SU-DHL-6 (cell line): ENCODE measurements at regions not wholly inside any gene's neighbourhood (a gene's known extent, or its start where the extent isn't known, plus 50 kb on each side); places are given as distances from the start of the nearest gene placed in this dataset.

Experiments
- H2AFZ ChIP-seq: fragments of 200-600 bp; sonication (generic); 2 replicates; pipeline ENCODE4 v1.6.1; 2014; ENCODE audit warnings: low read depth, mild to moderate bottlenecking, moderate library complexity, mixed read lengths, antibody characterized with exemption, low read length; ENCODE audit not compliant: severe bottlenecking
- H3F3A ChIP-seq: fragments of 200-600 bp; shearing (Covaris generic); 2 replicates; pipeline ENCODE4 v1.6.0; 2016; ENCODE audit warnings: antibody characterized with exemption, mild to moderate bottlenecking; ENCODE audit not compliant: insufficient read depth
- H3K27ac ChIP-seq: fragments of 200-600 bp; sonication (generic); 2 replicates; pipeline ENCODE4 v1.5.1; 2016; ENCODE audit warnings: low read depth, mild to moderate bottlenecking, low read length, moderate library complexity, mixed read lengths
- H3K27me3 ChIP-seq: fragments of 200-600 bp; sonication (generic), shearing (Covaris generic); 2 replicates; pipeline ENCODE4 v1.6.0; 2014; ENCODE audit warnings: mild to moderate bottlenecking, low read length
- H3K36me3 ChIP-seq: fragments of 200-600 bp; sonication (generic); 2 replicates; pipeline ENCODE4 v1.6.1; 2014; ENCODE audit warnings: mild to moderate bottlenecking, low read length, mixed read lengths
- H3K4me2 ChIP-seq: fragments of 300-600, 200-600 bp; shearing (Covaris generic), sonication (generic); 2 replicates; pipeline ENCODE4 v1.6.0; 2014; ENCODE audit warnings: low read length, low read depth, mild to moderate bottlenecking; ENCODE audit not compliant: poor library complexity, severe bottlenecking
- H3K4me3 ChIP-seq: fragments of 200-600 bp; sonication (generic); 2 replicates; pipeline ENCODE4 v1.5.1; 2014; ENCODE audit warnings: antibody characterized with exemption, low read length, mild to moderate bottlenecking, mixed read lengths; ENCODE audit not compliant: insufficient read depth, poor library complexity, severe bottlenecking
- H3K79me2 ChIP-seq: fragments of 200-600 bp; sonication (generic); 2 replicates; pipeline ENCODE4 v1.6.1; 2014; ENCODE audit warnings: mild to moderate bottlenecking, low read length, moderate library complexity; ENCODE audit not compliant: insufficient read depth
- H3K9ac ChIP-seq: fragments of 200-600 bp; sonication (generic); 2 replicates; pipeline ENCODE4 v1.7.0; 2014; ENCODE audit warnings: mild to moderate bottlenecking, low read length
- H3K9me2 ChIP-seq: fragments of 200-600 bp; sonication (generic); replicated peaks from 2 replicates; pipeline ENCODE4 v1.6.1; 2014; ENCODE audit warnings: low read length; ENCODE audit not compliant: insufficient read depth
- H3K9me3 ChIP-seq: fragments of 200-600 bp; sonication (generic); 2 replicates; pipeline ENCODE4 v1.6.1; 2014; ENCODE audit warnings: low read length, mixed read lengths; ENCODE audit not compliant: insufficient read depth
- H4K20me1 ChIP-seq: fragments of 200-600 bp; sonication (generic); 2 replicates; pipeline ENCODE4 v1.6.1; 2014; ENCODE audit warnings: low read depth, mild to moderate bottlenecking, antibody characterized with exemption, low read length, moderate library complexity, mixed read lengths
- CTCF ChIP-seq: fragments of 200-600 bp; sonication (generic); IDR thresholded peaks from one replicate; pipeline ENCODE4 v1.5.1; 2017; ENCODE audit warnings: antibody characterized with exemption, mild to moderate bottlenecking, low read length, moderate library complexity; ENCODE audit not compliant: insufficient read depth, poor library complexity, severe bottlenecking
- EZH2phosphoT487 ChIP-seq: fragments of 200-600 bp; sonication (generic), shearing (Covaris generic); conservative IDR thresholded peaks from 2 replicates; pipeline ENCODE4 v1.6.1; 2018; ENCODE audit warnings: mild to moderate bottlenecking, antibody characterized with exemption, low read length, moderate library complexity, mixed read lengths

GRCh38 chr18:26723981-26724380, 141.5 kb downstream of the AQP4 start:
- Histone ChIP-seq H3K4me2 (no peak overlapping the region), H3F3A (no peaks in the 10 kb centered on the region), H3K27me3 (no peaks in the 10 kb centered on the region), H3K9ac (no peak overlapping the region), H4K20me1 (no peaks in the 10 kb centered on the region), H3K9me3 (no peaks in the 10 kb centered on the region), H3K27ac (no peak overlapping the region), H3K9me2 (no peaks in the 10 kb centered on the region), H3K79me2 (no peaks in the 10 kb centered on the region), H3K36me3 (no peaks in the 10 kb centered on the region), H3K4me3 (no peak overlapping the region), H2AFZ (no peak overlapping the region)
- no peak for TF ChIP-seq EZH2phosphoT487
- TF ChIP-seq CTCF: no peak

DNA sequence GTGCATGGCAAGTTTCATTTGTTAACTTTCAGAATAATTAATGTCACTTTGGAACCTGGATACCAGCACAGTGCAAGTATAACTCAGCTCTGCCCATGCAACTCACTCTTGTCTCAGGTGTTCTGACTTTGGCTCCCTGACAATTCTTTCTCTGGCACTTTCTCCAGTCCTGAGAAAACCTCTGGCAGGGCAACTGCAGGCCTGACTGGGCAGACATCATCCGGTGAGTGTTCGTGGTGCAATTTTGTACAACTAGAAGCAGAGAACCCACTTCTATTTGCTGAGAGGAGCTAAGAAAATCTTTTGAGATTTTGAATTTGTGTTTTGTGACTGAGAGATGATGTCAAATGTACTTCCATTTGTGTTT, 143.0 kb downstream of the AQP4 start:
- Histone ChIP-seq H4K20me1 (no peaks in the 10 kb centered on the region), H3K4me3 (no peak overlapping the region), H3K9me3 (no peaks in the 10 kb centered on the region)

DNA sequence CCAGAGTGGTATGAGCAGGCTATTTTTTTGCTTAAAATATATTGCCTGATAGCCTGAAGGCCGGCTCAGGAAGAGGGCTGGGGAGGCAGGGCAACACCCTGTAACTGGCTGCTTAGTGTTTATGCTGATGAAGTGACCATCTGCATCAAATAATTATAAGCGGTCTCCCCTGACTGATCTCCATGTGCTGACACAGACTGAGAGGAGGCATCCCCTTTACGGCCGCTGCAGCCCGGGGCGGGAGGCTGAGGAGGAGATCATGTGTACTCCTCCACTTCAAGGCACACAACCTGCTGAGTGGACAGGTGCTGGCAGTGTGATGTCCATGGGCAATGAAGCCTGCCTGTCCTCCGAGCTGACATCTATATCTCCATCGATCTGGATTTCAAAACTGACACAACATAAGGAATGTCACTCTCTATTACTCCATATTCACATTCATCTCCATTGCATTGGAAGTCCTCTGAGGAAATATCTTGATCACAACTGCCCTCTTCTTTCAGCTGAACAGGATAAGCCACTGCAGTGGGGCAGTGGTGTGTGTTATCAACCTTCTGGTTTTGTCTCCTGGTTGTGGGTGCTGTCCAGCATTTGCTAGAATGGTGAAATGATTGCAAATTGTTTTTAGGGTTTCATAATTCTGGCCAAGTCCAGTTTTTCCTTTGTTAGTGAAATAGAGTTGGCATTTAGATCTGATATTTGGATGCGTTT, 143.5 kb downstream of the AQP4 start:
- H3K4me2 ChIP-seq: no peak overlapping the region
- no peak overlapping the region for H3K9ac ChIP-seq
- TF ChIP-seq EZH2phosphoT487 (no peak), CTCF (no peak)
- H3K4me3 ChIP-seq: no peak overlapping the region
- no peaks in the 10 kb centered on the region for H3K36me3 ChIP-seq
- H3K9me2 ChIP-seq: no peaks in the 10 kb centered on the region
- no peak overlapping the region for H3K27ac ChIP-seq
- H2AFZ ChIP-seq: no peak overlapping the region
- no peaks in the 10 kb centered on the region for H3F3A ChIP-seq
- no peaks in the 10 kb centered on the region for H3K9me3 ChIP-seq
- no peaks in the 10 kb centered on the region for H4K20me1 ChIP-seq
- H3K79me2 ChIP-seq: no peaks in the 10 kb centered on the region
- H3K27me3 ChIP-seq: no peaks in the 10 kb centered on the region

More for the DNA sequence above, 143.0 kb downstream of the AQP4 start:
- Histone ChIP-seq H3F3A (no peaks in the 10 kb centered on the region), H3K27me3 (no peaks in the 10 kb centered on the region), H3K36me3 (no peaks in the 10 kb centered on the region), H3K27ac (no peak overlapping the region), H3K9ac (no peak overlapping the region), H2AFZ (no peak overlapping the region), H3K79me2 (no peaks in the 10 kb centered on the region), H3K4me2 (no peak overlapping the region), H3K9me2 (no peaks in the 10 kb centered on the region)
- TF ChIP-seq CTCF (no peak), EZH2phosphoT487 (no peak)
